K562 (cell line): ENCODE measurements at regions not wholly inside any gene's neighbourhood (a gene's known extent, or its start where the extent isn't known, plus 50 kb on each side); places are given as distances from the start of the nearest gene placed in this dataset.

Source experiments
- CTCF ChIP-seq, 3 experiments: IDR thresholded peaks in 2 of 3; conservative IDR thresholded peaks in 1 of 3; 2 replicates each; pipeline ENCODE4 v1.5.1; 2011 to 2012; ENCODE audit warnings: low read length in 3 of 3, mild to moderate bottlenecking in 3 of 3, control low read depth in 2 of 3, improper control_type of control experiment in 1 of 3, inconsistent platforms in 1 of 3, low read depth in 1 of 3, mixed read lengths in 1 of 3, moderate library complexity in 1 of 3; ENCODE audit not compliant: insufficient read depth in 2 of 3
- EZH2 ChIP-seq: IDR thresholded peaks from 2 replicates; pipeline ENCODE4 v1.6.1; 2012; ENCODE audit warnings: low read depth, mild to moderate bottlenecking, inconsistent platforms, low read length, borderline replicate concordance
- GABPB1 ChIP-seq: sonication (generic); formaldehyde crosslinking; IDR thresholded peaks from 2 replicates; pipeline ENCODE4 v1.8.0; 2022; ENCODE audit warnings: mild to moderate bottlenecking, missing genetic modification reagents
- IRF2 ChIP-seq: sonication (generic); formaldehyde crosslinking; IDR thresholded peaks from 2 replicates; pipeline ENCODE4 v1.8.1; 2022; ENCODE audit warnings: mild to moderate bottlenecking, missing genetic modification reagents
- KLF16 ChIP-seq: IDR thresholded peaks from 2 replicates; pipeline ENCODE4 v1.6.1; 2016; ENCODE audit warnings: antibody characterized with exemption
- MAZ ChIP-seq, 2 experiments: fragments of 450-650 bp in 1 of 2; sonication (generic) in 1 of 2; formaldehyde crosslinking; IDR thresholded peaks in 1 of 2; conservative IDR thresholded peaks in 1 of 2; 2 replicates each; pipeline versions ENCODE4 v1.4.0 to v1.5.0; 2020; ENCODE audit warnings: mild to moderate bottlenecking in 1 of 2, missing genetic modification reagents in 1 of 2
- NR1H2 ChIP-seq: sonication (generic); formaldehyde crosslinking; IDR thresholded peaks from 2 replicates; pipeline ENCODE4 v1.4.0; 2020; ENCODE audit warnings: mild to moderate bottlenecking, missing genetic modification reagents
- RAD21 ChIP-seq, 2 experiments: fragments of 250-450 bp in 1 of 2; fragments of 450-650 bp in 1 of 2; sonication (Bioruptor Pico) in 1 of 2; formaldehyde crosslinking in 1 of 2; IDR thresholded peaks in 1 of 2; conservative IDR thresholded peaks in 1 of 2; 2 replicates each; pipeline versions ENCODE4 v1.4.0 to v1.8.0; 2020 to 2022; ENCODE audit warnings: mild to moderate bottlenecking in 2 of 2, moderate library complexity in 1 of 2
- RBFOX2 ChIP-seq: fragments of 200-400 bp; formaldehyde crosslinking; IDR thresholded peaks from 2 replicates; pipeline ENCODE4 v1.6.1; 2017; ENCODE audit warnings: low read depth, mild to moderate bottlenecking, low read length, moderate library complexity
- RCOR1 ChIP-seq, 2 experiments: IDR thresholded peaks; 2 replicates each; pipeline ENCODE4 v1.6.1; 2012; ENCODE audit warnings: low read depth in 2 of 2, low read length in 2 of 2, borderline replicate concordance in 1 of 2, improper control_type of control experiment in 1 of 2
- SETDB1 ChIP-seq: IDR thresholded peaks from one replicate; pipeline ENCODE4 v1.6.1; 2012; ENCODE audit warnings: low read length, control low read depth, inconsistent platforms
- SNRNP70 ChIP-seq: fragments of 200-400 bp; formaldehyde crosslinking; optimal IDR thresholded peaks from 2 replicates; pipeline ENCODE3; 2017; ENCODE audit warnings: low read depth, low read length
- ZNF280A ChIP-seq: fragments of 450-650 bp; IDR thresholded peaks from 2 replicates; pipeline ENCODE4 v1.6.1; 2018; ENCODE audit warnings: mild to moderate bottlenecking, low read depth; ENCODE audit not compliant: partially characterized antibody
- ZNF398 ChIP-seq: fragments of 250-450 bp; sonication (Bioruptor Pico); IDR thresholded peaks from 2 replicates; pipeline ENCODE4 v1.8.0; 2021; ENCODE audit warnings: moderate library complexity, mild to moderate bottlenecking, inconsistent platforms

- no peak for TF ChIP-seq NR1H2 (CRISPR knock-in tag)
- no peak for TF ChIP-seq SNRNP70
- TF ChIP-seq RBFOX2 = no peak
- no peak for TF ChIP-seq RAD21 (CRISPR knock-in tag; conservative IDR thresholded peaks at IDR 0.05 in 1 of 2, IDR thresholded peaks at IDR 0.05 in 1 of 2)
- no peak for TF ChIP-seq ZNF280A
- TF ChIP-seq MAZ (CRISPR knock-in tag; conservative IDR thresholded peaks at IDR 0.05 in 1 of 2, IDR thresholded peaks at IDR 0.05 in 1 of 2) = no peak
- TF ChIP-seq EZH2 = no peak
- no peak for TF ChIP-seq SETDB1
- no peak for TF ChIP-seq ZNF398 (CRISPR knock-in tag)
- TF ChIP-seq IRF2 = no peak
- no peak for TF ChIP-seq CTCF (IDR thresholded peaks at IDR 0.05 in 2 of 3, conservative IDR thresholded peaks at IDR 0.05 in 1 of 3; ENCODE audit: insufficient read depth in 2 of 3, low read depth in 1 of 3, low read length in 3 of 3)
- no peak for TF ChIP-seq KLF16
- TF ChIP-seq GABPB1 (CRISPR knock-in tag) = no peak
- TF ChIP-seq RCOR1 (IDR thresholded peaks at IDR 0.05; ENCODE audit: borderline replicate concordance in 1 of 2, low read depth in 2 of 2, low read length in 2 of 2) = no peak
Measured at GRCh38 chr3:103698646-103699045, 1263.8 kb downstream of the ZPLD1 start.
